ENCODE measurements at regions not wholly inside any gene's neighbourhood (a gene's known extent, or its start where the extent isn't known, plus 50 kb on each side); places are given as distances from the start of the nearest gene placed in this dataset.

- TF ChIP-seq POLR2A (IDR thresholded peaks at IDR 0.05; ENCODE audit: low read depth, low read length): no peak
- no peak for TF ChIP-seq GATA2 (IDR thresholded peaks at IDR 0.05; ENCODE audit: insufficient read depth, insufficient read length, low read depth, low read length)
- TF ChIP-seq CTCF (IDR thresholded peaks at IDR 0.05; ENCODE audit: extremely low read depth in 1 of 2, insufficient read depth in 1 of 2, low read depth in 1 of 2, low read length in 2 of 2): no peak
- no peak for TF ChIP-seq EZH2 (IDR thresholded peaks at IDR 0.05; ENCODE audit: borderline replicate concordance, low read depth, low read length, severe bottlenecking)
- TF ChIP-seq POLR2AphosphoS5 (IDR thresholded peaks at IDR 0.05; ENCODE audit: insufficient read depth, low read depth, low read length): no peak
- TF ChIP-seq JUN (IDR thresholded peaks at IDR 0.05; ENCODE audit: borderline replicate concordance, insufficient read depth, insufficient read length, low read depth): no peak
- TF ChIP-seq MYC (IDR thresholded peaks at IDR 0.05; ENCODE audit: low read depth, low read length): no peak
These were observed 180.5 kb downstream of the IBTK start for GRCh38 chr6:82066991-82067411.

Measured in endothelial cell of umbilical vein (primary cell).